Activated CD4-positive, alpha-beta T cell treated with anti-CD3 and anti-CD28 coated beads, Interleukin-2, amount 50 U/mL, for 16 hours (primary cell): ENCODE measurements at regions not wholly inside any gene's neighbourhood (a gene's known extent, or its start where the extent isn't known, plus 50 kb on each side); places are given as distances from the start of the nearest gene placed in this dataset.

Experiments used
- DNase-seq: peaks from one replicate; pipeline ENCODE4 v3.0.0-alpha.2; 2020

DNA sequence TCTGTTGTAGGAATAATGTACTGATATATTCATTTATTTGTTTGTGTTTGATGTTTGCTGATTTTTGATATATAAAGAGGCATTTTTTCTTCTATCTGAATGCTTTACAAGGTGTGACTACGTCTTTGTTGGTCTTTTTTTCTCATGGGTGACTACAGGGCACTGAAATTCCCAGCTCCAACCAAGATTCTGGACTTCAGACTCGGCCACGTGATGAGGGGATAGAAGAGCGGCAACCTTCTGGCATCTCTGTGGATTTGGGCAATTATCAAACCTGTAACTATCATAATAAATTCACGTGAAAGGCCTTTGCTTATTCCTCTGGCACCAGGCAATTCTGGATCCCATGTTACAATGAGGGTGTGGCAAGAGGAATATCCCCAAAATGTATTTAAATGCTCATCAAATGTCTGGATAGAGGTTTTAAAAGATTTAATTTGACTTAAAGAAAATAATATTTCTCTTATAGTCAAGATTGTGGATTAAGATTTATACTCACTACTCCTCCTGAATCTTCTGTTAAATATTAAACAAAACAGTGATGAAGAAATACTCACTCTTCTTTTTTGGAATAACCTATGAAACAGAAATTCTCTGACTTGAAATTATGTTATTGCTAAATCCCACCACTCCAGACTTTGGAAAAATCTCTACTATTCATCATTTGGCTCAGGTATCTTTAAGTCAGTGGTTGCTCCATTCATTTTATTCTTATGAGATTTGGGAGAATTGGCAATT is 276.3 kb downstream of the GPR37 start:
- no peak for DNase-seq

GRCh38 chr7:124482229-124482628 is 283.4 kb downstream of the GPR37 start:
- DNase-seq, result no peak

- no peak for DNase-seq
Observed at GRCh38 chr7:124480821-124481290, 284.7 kb downstream of the GPR37 start.

- DNase-seq, result no peak
Observed at GRCh38 chr7:124480036-124480820, 285.4 kb downstream of the GPR37 start.

DNA sequence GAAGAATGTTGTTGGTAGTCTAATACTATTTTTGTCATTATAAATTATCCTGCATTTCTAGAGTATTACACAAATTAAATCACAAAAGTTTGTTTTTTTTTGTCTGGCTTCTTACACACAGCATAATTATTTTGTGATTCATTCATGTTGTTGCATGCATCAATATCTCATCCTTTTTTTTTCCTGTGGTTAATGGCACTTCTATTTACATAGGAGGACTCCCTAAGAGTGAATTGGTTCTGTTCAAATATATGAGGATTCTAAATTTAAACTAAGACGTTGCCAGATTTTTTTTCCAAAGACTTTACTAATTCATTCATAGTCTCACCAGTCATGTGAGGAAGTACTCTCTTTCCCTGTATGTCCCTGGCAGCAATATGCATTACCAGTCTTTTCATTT is 303.3 kb downstream of the GPR37 start:
- DNase-seq, result no peak

DNA sequence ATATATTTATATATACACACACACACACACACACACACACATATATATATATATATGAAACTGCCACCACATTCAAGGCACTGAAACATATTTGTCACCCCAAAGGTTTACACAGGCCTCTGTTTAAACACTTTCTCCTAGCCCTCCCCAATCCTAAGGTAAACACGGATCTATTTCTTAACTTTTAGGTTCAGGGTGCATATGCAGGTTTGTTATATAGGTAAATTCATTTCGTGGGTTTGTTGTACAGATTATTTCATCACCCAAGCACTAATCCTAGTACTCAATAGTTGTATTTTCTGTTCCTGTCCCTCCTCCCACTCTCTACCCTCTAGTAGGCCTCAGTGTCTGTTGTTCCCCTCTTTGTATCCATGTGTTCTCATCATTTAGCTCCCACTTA is 305.0 kb downstream of the GPR37 start:
- DNase-seq, result no peak

GRCh38 chr7:124460056-124460450 is 305.5 kb downstream of the GPR37 start:
- no peak for DNase-seq

DNA sequence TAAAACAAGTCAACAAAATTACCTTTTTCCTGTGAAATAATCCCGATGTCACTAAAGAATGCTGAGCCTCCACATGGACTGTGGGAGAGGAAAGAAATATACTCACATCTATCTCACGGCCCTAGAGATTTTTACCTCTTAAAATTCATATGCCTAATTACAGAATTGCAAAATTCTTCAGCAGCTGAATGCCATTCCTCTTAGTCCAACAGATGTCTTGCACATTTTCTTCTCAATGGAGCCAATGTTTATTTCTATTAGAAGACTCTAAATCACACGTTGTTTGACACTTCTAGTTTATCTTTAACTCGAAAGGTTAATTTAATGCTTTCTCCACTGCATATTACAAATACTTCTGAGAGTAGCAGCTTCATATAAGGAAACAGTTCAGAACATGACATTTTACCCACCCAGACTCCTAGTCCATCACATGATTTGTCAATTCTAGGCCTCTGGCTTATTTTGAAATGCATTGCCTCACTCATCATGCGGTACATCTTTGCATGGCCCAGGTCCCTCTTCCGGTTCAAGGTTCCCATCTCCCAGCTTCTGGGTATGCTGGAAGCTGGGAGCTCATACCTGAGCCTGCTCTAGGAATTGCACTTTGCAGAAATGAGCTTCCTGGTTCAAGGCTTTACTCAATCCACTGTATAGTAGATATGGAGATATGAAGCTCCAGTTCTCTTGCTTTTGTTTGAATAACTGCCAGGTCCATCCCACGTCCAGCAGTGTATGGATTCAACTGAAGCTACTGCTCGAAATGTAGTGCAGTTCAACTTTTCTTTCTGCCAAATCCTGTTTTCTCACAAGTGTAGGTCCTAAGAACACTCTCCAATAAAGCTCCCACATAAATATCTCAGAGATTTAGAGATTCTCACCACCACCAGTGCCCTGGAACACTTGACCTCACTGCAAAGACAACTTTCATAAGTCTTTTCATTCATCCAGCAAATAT is 306.2 kb downstream of the GPR37 start:
- no peak for DNase-seq

- DNase-seq, result no peak
Observed at GRCh38 chr7:124457841-124458240, 307.8 kb downstream of the GPR37 start.

DNA sequence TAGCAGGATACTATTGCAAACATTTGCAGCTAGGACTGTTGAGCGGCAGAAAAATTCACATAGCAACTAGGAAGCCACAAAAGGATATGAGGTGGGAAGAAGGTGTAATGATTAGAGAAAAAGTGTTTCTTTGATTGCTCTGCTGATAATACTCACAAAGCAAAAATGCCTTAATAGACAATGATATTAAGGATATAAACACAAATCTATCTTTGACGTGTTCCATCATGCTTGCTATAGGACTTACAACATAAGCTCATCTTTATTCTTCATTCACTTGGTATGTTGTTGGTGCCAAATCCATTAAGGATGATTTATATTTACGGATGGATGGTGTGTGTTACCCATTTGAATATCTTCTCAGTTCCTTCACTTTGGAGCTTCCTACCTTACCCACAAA is 309.3 kb downstream of the GPR37 start:
- DNase-seq, result no peak

DNA sequence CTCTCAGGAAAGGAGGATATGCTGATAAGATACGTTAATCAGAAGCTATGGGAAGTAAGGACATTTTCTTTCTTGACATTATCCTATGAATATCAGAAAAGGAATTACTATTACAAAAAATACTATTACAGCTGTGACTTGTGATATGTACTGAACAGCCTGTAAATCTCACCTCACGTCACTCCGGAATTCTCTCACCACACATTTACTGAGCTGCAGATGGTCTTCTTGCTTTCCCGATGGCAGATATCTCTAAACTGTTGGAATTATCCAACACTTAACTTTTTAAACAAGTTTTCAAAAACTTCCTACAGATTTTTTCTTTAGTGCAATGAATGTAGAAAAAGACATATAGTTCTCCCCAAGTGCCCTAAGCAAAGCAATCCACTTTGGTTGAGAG is 313.4 kb downstream of the GPR37 start:
- DNase-seq, result no peak

GRCh38 chr7:124449896-124450295 is 315.7 kb downstream of the GPR37 start:
- DNase-seq, result no peak

DNA sequence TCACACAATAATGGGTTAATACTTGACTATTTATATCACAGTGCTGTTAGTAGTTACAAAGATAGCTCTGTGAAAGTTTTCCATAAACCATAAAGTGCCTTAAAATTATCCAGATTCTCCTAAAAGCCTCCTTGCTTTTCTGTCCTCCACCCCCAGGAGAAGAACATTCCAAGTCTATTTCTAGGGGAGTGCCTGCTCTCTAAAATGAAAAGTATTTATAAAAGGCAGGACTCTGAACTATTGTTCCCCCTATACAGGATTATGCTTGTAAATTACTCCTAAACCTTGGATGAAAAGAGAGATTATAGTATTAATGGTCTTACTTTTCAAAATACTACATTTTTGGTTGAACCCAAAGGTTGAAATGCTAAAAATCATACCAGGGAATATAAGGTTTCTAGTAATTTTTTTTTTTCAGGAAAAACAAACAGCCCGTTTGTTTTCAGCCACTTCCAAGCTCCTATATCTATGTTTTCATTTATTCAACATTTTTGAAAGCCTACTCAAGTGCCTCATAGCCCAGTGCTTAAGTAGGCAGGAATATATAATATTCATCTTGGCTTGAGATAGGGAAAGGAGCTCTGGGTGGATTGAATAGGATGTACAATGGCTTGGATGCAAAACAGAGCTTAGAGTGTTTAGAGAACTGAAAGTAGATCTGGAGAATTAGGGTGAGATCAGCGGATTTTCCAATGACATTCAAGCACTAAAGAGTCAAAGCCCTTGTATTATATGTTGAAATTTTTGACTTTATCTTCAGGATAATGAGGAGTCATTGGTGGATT is 320.7 kb downstream of the GPR37 start:
- no peak for DNase-seq

- no peak for DNase-seq
Observed at GRCh38 chr7:124443762-124444161, 321.8 kb downstream of the GPR37 start.

GRCh38 chr7:124440081-124440480 is 325.5 kb downstream of the GPR37 start:
- DNase-seq, result no peak

- no peak for DNase-seq
Observed at GRCh38 chr7:124432009-124432578, 333.5 kb downstream of the GPR37 start.

DNA sequence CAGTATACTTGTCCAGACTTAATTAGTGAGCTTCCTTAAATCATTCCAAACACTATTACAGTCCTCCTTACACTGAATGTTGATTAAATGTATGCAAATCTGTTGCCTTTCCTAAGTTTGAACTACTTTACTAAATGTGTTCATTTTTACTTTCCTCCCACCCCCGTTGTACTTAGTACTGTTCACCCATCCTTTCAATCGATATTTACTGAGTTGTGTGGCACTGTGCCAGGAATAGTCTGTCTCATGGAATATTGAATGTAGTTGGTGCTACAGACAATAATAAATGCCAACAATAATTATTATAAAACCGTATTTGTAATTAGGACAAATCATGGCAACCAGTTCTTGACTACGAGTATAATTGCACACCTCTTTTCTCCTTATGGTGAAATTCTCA is 335.7 kb downstream of the GPR37 start:
- no peak for DNase-seq

GRCh38 chr7:124428781-124429180 is 336.8 kb downstream of the GPR37 start:
- DNase-seq, result no peak

- DNase-seq, result no peak
Observed at GRCh38 chr7:124426621-124427020, 339.0 kb downstream of the GPR37 start.

- no peak for DNase-seq
Observed at GRCh38 chr7:124423863-124424262, 341.7 kb downstream of the GPR37 start.

- no peak for DNase-seq
Observed at GRCh38 chr7:124422081-124422480, 343.5 kb downstream of the GPR37 start.

DNA sequence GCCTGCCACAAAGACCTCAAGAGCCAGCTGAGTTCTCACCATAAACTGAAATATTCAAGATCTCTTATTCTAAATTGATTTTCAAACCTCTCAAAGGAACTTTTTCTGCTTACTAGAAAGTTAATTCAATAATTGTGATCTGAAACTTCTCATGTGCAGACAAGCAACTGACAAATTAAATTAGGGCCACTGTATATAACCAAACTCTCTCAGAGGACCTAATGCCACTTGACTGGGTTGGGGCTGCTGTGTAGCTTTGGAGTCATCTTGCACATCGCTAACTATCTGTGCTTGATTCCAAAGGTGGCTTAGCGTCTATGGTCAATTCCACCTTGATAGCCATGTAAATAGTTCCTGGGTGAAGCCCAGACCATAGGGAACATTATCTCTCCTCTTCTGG is 345.2 kb downstream of the GPR37 start:
- DNase-seq, result no peak
